Dedifferentiated amniotic fluid mesenchymal stem cell (primary cell): ENCODE measurements at regions not wholly inside any gene's neighbourhood (a gene's known extent, or its start where the extent isn't known, plus 50 kb on each side); places are given as distances from the start of the nearest gene placed in this dataset.
"Not testable (repeated sequence)": the region's sequence is repeated elsewhere in the genome, so short reads cannot be mapped to it uniquely, and the experiment has no call there.

Experiments used
- DNase-seq: peaks from one replicate; pipeline ENCODE4 v3.0.0-alpha.2; 2016; ENCODE audit errors: extremely low spot score

- DNase-seq: no peak
Measured at GRCh38 chr6:139895205-139895793, 520.9 kb upstream of the CITED2 start.

DNA sequence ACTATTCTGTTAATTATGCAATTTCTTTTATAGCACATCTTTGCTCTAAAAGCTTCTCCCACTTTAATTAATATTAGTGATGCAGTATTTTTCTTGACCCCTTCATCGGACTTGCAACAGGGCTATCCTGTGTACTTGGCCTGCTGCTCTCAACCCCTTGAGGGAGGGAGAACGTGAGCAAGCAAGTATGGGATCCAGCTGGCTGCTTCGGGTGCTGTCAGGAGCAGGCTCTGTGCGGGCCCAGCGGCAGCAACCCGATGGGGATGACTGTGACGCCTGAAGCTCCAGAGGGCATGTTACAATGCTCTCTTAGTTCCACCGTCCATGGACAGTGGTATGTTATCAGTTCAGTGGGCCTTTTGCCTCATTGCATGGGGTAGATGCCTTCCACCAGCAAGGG is 519.8 kb upstream of the CITED2 start:
- DNase-seq: no peak

DNA sequence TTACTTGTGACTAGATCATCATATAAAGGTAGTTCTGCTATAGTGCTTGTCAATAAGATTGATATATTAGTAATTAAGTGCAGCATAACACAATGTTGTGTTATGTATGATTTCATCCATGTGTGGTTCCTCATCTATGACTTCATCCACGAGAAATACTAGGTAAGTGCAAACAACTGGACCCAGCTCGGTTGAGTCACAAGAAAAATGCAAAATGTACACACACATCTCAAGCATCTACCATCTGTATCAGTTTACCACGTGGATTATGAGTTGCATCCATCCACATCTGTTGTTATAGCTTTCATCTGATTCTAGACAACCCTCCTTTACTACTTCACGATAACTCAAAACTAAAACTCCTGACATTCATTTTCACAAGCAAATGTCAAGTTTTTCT is 517.0 kb upstream of the CITED2 start:
- DNase-seq: no peak

DNA sequence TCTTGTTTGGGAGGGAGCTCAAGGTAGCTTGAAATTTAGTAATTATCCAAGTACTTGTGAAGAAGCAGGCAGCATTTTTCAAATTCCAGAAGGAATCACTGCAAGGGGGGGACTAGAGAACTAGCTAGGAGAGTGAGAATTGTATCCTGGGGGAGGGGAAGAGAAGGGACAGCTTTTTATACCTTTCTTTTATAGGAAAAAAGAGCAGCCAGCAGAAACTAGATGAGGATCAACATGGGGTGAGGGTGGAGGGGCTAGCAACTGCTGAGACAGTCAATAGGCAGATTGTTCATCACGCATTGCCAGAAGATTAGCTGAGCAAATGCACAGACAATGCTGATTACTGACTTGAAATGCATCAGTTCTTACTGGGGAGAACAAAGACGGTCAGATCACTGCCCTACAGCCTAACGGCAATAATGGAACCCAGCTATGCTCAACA is 514.3 kb upstream of the CITED2 start:
- DNase-seq: no peak

DNA sequence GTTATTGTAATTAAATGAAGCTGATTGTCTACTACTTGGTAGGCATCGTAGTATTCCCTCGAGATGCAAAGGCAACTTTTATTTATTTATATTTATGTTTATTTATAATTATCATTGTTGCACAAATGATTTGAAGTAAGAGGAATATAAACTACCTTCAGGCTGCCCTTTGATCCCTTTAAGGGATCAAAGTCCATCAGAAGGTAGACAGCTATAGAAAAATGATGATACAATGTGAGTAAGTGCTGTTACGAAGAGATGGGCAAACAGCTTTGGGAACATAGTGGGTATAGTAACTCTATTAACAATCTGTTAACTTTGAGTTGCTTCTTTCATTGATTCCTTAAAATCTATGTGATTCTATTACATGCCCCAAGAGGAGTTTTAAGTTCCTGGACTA is 512.8 kb upstream of the CITED2 start:
- DNase-seq: no peak

GRCh38 chr6:139886396-139886795 is 511.9 kb upstream of the CITED2 start:
- DNase-seq: no peak

GRCh38 chr6:139885909-139886308 is 511.5 kb upstream of the CITED2 start:
- no peak for DNase-seq

GRCh38 chr6:139883776-139884175 is 509.3 kb upstream of the CITED2 start:
- DNase-seq: no peak

DNA sequence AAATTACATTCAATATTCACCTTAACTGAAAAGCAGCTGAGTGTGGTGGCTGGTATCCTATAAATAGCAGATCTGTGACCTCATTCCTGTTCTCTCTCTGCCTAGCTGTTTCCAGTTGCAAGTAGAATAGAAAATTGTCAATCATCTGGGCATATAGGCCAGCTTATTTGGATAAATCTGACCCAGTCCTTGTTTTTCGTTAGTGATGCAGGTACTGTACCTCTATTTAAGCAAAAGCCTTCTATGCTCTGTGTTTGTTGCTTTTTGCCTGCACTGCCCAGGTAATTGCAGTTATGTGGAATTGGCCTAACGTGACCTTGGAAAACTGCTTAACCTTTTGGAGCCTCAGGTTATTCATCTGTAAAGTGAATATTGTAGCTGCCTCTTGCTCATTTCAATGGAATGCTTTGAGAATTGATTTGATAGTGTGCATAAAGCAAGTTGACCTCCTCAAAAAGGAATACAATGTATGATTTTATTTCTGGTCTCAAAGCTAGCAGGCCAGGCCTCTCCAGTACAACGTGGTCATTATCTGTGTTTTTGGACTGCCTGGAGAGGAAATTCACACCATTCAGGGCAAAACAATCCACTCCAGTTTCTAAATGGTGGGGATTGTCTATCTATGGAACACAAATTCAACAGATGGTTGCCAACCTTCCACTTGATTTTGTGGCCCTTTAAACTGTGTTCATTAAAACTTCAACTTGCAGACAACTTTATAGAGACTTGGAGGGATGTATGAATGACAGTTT is 508.7 kb upstream of the CITED2 start:
- DNase-seq: peak; percentile 36

DNA sequence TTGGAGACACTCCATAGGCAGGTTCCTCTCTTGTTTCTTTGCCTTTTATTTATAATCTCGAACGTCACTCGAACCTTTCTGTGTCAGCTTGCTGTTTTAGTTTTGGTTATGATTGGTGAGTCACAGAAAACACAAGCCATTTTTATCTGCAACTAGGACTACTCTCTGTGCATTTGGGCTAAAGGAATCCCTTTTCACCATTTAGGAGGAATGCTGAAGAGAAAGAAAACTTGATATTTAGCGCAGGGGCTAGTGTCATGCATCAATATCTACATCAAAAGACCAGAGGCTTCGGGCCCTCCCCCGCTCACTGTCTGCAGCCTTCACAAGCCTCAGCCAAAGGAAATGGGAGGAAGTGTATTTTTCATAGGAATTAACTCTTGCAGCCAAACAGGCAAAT is 507.8 kb upstream of the CITED2 start:
- DNase-seq: no peak

GRCh38 chr6:139881728-139882211 is 507.3 kb upstream of the CITED2 start:
- DNase-seq: no peak

DNA sequence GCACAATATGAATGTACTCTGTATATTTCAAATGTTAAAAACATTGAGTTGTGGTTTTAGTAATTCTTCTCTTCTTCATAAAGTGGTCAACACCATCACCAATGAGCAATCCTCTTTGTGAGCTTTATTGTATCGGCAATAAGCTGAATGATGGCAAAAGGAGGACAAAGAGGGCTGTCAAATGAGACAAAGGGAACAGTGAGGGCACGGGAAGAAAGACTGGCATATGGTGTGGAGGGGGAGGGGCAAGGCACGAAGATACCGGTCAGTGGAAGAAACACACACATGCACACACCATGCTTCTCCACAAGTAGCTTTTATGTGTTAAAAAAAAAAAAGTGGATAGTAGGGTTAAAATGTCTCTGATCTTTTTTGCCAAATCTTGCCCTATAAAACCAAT is 506.8 kb upstream of the CITED2 start:
- no peak for DNase-seq

DNA sequence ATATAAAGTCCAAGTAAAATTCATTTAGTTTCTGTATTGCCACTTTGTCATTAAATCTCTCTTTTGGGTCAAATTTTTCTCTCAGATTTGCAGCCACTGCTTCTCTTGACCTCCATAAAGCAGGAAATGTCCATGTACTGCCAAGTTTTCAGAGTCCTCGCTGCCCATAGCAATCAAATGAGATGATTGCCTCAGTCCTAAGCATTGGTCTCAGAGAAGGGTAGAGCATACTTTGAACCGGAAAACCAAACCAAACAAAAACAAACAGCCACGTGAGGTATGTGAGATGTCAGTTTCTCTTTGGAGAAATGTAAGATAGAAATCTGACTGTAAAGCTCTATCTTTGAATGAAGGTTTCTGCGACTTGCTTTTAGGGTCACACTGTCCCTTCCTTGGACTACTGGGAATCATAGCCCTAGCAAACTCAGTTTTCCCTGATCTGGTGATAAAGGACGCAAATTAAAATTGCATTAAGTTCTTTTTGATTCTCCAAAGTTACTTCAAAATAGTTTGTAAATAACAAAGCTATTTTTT is 505.4 kb upstream of the CITED2 start:
- DNase-seq: no peak

GRCh38 chr6:139879241-139879640 is 504.8 kb upstream of the CITED2 start:
- not testable (repeated sequence) for DNase-seq

GRCh38 chr6:139877828-139878405 is 503.5 kb upstream of the CITED2 start:
- DNase-seq: no peak

DNA sequence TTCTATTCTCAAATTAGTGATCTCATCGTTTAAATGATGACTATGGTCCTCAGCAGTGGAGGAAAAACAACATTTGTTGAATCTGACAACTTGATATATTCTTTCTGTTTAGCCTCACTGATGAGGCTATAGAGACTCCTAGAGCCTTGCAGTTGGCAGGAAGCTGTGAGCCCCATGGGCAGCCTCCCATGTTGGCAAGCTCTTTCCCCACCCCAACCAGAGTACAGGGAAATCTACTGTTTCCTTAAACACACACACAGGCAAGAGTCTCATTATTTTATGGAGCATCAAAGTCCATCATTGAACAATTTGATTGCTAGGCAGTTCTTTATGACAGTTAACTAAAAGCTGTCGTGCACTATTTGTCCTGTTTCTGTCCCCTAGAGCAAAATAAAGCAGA is 498.2 kb upstream of the CITED2 start:
- DNase-seq: no peak

DNA sequence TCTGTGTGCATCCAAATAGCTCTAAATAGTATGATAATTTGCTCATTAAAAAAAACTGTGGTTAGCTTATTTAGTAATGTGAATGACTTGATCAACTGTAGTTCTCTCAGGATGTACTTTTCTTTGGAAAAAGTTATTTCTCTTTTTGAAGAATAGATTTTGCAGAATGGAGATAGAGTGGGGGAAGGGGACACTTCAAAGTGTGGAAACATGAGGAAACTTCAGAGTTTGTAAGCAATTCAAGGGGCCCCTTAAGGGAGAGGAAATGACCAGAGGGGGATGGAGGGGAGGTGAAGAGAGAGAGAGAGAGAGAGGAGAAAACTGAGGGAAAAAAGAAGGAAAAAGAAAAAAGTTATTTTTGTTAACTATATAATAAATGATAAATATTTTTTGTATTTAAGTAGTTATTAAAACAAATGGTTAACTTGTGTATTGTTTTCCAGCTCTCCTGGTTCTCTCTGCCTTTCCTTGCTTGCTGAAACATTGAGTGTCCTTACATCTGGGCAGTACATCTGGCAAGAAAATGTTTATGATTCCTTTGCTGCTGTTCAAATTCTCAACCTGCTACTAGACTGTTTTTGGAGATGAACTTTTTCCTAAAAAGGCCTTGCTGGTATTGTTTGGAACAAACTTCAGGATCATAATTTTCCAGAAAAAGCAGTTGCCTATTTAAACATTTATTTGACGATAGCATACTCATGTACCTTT is 497.5 kb upstream of the CITED2 start:
- no peak for DNase-seq

DNA sequence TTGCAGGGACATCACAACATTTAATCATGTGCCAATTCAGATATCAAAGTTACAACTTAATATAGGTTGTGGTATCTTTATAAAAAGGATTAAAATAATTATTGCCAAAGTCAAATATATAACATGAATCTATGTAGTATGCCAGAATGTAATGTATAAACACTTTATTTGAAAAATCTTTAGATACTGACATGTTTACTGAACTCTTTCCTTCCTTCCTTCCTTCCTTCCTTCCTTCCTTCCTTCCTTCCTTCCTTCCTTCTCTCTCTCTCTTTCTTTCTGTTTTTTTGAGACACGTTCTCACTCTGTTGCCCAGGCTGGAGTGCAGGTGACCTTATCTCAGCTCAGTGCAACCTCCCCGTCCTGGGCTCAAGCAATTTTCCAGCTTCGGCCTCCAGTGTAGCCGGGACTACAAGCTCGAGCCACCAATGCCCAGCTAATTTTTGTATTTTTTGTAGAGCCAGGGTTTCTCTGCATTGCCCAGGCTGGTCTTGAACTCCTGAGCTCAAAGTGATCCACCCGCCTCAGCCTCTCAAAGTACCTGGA is 496.8 kb upstream of the CITED2 start:
- DNase-seq: no peak

GRCh38 chr6:139868576-139868975 is 494.1 kb upstream of the CITED2 start:
- no peak for DNase-seq

- no peak for DNase-seq
Measured at GRCh38 chr6:139863964-139864363, 489.5 kb upstream of the CITED2 start.

GRCh38 chr6:139863346-139863745 is 488.9 kb upstream of the CITED2 start:
- peak; percentile 45 for DNase-seq

- DNase-seq: no peak
Measured at GRCh38 chr6:139862311-139862710, 487.9 kb upstream of the CITED2 start.
